ENCODE measurements at regions not wholly inside any gene's neighbourhood (a gene's known extent, or its start where the extent isn't known, plus 50 kb on each side); places are given as distances from the start of the nearest gene placed in this dataset.

GRCh38 chr2:235141411-235142128 lies 189.8 kb downstream of the SH3BP4 start:
- DNase-seq = no peak

GRCh38 chr2:235142601-235143000 lies 190.8 kb downstream of the SH3BP4 start:
- no peak for DNase-seq

GRCh38 chr2:235143789-235144188 lies 192.0 kb downstream of the SH3BP4 start:
- no peak for DNase-seq

- DNase-seq = no peak
Observed at GRCh38 chr2:235144291-235144690, 192.5 kb downstream of the SH3BP4 start.

- no peak for DNase-seq
Observed at GRCh38 chr2:235146206-235146605, 194.4 kb downstream of the SH3BP4 start.

- DNase-seq = no peak
Observed at GRCh38 chr2:235146871-235147565, 195.2 kb downstream of the SH3BP4 start.

GRCh38 chr2:235148201-235149170 lies 196.7 kb downstream of the SH3BP4 start:
- DNase-seq = no peak

GRCh38 chr2:235149240-235149659 lies 197.4 kb downstream of the SH3BP4 start:
- DNase-seq = no peak

GRCh38 chr2:235149736-235150135 lies 197.9 kb downstream of the SH3BP4 start:
- DNase-seq = no peak

GRCh38 chr2:235151152-235151551 lies 199.3 kb downstream of the SH3BP4 start:
- no peak for DNase-seq

GRCh38 chr2:235155163-235155562 lies 203.3 kb downstream of the SH3BP4 start:
- no peak for DNase-seq

- DNase-seq = no peak
Observed at GRCh38 chr2:235156055-235156454, 204.2 kb downstream of the SH3BP4 start.

GRCh38 chr2:235157746-235158482 lies 206.1 kb downstream of the SH3BP4 start:
- no peak for DNase-seq

GRCh38 chr2:235160281-235160810 lies 208.5 kb downstream of the SH3BP4 start:
- no peak for DNase-seq

- no peak for DNase-seq
Observed at GRCh38 chr2:235161565-235161964, 209.7 kb downstream of the SH3BP4 start.

- DNase-seq = no peak
Observed at GRCh38 chr2:235162082-235162836, 210.4 kb downstream of the SH3BP4 start.

GRCh38 chr2:235162837-235163197 lies 211.0 kb downstream of the SH3BP4 start:
- no peak for DNase-seq

- no peak for DNase-seq
Observed at GRCh38 chr2:235165136-235165535, 213.3 kb downstream of the SH3BP4 start.

GRCh38 chr2:235165631-235166030 lies 213.8 kb downstream of the SH3BP4 start:
- DNase-seq = no peak

GRCh38 chr2:235168174-235168979 lies 216.6 kb downstream of the SH3BP4 start:
- DNase-seq = no peak

- DNase-seq = no peak
Observed at GRCh38 chr2:235170016-235170415, 218.2 kb downstream of the SH3BP4 start.

Data from suppressor macrophage treated with lipopolysaccharide for 4 hours (primary cell).